GM10266 (cell line): ENCODE measurements at regions not wholly inside any gene's neighbourhood (a gene's known extent, or its start where the extent isn't known, plus 50 kb on each side); places are given as distances from the start of the nearest gene placed in this dataset.
"Not testable (repeated sequence)": the region's sequence is repeated elsewhere in the genome, so short reads cannot be mapped to it uniquely, and the experiment has no call there.

Source experiments
- DNase-seq: peaks from one replicate; pipeline ENCODE4 v3.0.0; 2012; ENCODE audit errors: extremely low spot score
- TF ChIP-seq, protein P1 (sequence below): IDR thresholded peaks from 2 replicates; pipeline ENCODE4 v1.5.1; 2012; ENCODE audit warnings: mild to moderate bottlenecking, low read depth; ENCODE audit not compliant: control insufficient read depth, insufficient read depth; ENCODE audit errors: missing control alignments

DNA sequence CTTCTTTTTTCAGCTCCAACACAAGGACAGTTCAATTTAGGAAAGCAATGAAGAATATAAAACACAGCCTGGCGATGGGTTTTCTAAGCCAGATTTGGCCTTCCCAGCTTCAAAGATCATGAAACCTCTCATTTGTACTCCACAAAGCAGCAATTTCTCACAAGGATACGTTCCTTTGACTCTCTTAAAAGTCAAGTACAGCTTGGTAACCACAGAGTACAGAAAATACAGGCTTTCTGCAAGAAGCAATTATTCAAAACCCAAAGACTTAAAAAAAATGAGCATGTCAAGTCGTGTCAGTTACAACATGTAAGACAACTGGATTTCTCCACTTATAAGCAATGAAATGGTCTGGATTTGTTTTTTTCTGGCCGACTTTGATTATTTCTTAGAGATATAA, 321.4 kb downstream of the FGFR2 start:
- TF ChIP-seq, protein P1, sequence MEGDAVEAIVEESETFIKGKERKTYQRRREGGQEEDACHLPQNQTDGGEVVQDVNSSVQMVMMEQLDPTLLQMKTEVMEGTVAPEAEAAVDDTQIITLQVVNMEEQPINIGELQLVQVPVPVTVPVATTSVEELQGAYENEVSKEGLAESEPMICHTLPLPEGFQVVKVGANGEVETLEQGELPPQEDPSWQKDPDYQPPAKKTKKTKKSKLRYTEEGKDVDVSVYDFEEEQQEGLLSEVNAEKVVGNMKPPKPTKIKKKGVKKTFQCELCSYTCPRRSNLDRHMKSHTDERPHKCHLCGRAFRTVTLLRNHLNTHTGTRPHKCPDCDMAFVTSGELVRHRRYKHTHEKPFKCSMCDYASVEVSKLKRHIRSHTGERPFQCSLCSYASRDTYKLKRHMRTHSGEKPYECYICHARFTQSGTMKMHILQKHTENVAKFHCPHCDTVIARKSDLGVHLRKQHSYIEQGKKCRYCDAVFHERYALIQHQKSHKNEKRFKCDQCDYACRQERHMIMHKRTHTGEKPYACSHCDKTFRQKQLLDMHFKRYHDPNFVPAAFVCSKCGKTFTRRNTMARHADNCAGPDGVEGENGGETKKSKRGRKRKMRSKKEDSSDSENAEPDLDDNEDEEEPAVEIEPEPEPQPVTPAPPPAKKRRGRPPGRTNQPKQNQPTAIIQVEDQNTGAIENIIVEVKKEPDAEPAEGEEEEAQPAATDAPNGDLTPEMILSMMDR, result no peak
- no peak for DNase-seq

DNA sequence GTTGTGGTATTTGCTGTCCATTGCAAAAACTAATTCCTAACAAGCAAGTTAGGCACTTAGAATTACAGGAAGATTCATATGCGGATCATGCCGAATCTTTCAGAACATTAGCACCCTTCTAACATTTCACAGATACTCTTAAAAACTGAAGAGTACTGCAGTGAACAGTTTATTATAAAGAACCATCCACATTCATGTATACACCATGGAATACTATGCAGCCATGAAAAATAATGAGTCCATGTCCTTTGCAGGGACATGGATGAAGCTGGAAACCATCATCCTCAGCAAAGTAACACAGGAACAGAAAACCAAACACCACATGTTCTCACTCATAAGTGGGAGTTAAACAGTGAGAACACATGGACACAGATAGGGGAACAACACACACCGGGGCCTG, 319.9 kb downstream of the FGFR2 start:
- not testable (repeated sequence) for DNase-seq

GRCh38 chr10:121281576-121281975, 316.7 kb downstream of the FGFR2 start:
- TF ChIP-seq, protein P1, result no peak
- no peak for DNase-seq

DNA sequence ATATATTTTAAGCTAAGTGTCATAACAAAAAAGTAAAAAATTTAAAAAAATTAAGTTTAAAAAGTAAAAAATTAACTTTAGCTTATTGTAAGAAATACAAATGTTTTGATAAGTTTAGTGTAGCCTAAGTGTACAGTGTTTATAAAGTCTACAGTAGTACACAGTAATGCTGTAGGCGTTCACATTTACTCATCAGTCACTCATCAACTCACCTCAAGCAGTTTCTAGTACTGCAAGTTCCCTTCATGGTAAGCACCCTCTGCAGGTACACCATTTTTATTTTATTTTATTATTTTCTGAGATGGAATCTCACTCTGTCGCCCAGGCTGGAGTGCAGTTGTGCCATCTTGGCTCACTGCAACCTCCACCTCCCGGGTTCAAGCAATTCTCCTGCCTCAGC, 316.0 kb downstream of the FGFR2 start:
- TF ChIP-seq, protein P1, result no peak
- DNase-seq, result no peak

DNA sequence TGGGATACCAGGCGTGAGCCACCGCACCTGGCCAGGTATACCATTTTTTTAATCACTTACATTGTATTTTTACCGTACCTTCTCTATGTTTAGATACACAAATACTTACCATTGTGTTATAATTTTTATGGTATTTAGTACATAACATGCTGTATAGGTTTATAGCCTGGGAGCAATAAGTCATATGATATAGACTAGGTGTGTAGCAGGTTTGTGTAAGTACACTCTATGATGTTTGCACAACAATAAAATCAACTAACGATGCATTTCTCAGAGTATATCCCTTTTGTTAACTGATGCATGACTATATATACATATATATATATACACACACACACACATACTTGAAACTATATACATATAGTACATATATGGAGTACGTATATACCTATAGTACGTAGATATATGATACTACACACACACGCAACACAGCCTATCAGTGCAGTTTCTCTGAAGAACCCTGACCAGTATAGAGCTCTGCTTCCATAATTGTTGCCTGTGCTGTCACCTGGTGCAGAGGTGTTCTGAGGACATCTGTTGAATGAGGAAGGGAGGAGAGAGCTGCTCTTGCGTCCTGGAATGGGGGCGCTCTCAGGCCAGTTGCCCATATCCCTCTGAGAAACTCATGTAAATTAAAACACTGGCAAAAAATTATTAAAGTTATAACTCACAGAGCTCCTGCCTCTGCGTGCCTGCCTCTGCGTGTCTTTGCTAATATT, 315.3 kb downstream of the FGFR2 start:
- DNase-seq, result no peak
- TF ChIP-seq, protein P1, result no peak

DNA sequence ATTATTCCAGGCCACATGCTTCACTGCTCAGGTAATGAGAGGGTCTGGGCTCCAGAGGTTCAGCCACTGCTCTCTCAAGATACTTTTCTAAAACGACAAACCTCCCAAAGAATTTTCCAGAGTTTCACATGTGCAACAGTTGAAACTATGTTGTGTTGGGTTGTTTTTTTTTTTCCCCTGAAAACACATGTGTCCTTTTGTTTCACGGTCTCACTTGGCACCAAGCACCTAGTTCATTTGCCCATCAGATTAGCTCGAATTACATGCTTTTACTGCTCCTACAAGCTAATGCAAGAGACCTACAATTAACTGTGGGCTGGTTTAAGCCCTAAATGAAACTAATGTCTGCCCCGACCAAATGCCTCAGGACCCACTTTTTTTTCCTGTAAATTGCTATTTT, 313.3 kb downstream of the FGFR2 start:
- TF ChIP-seq, protein P1, result no peak
- DNase-seq, result no peak

DNA sequence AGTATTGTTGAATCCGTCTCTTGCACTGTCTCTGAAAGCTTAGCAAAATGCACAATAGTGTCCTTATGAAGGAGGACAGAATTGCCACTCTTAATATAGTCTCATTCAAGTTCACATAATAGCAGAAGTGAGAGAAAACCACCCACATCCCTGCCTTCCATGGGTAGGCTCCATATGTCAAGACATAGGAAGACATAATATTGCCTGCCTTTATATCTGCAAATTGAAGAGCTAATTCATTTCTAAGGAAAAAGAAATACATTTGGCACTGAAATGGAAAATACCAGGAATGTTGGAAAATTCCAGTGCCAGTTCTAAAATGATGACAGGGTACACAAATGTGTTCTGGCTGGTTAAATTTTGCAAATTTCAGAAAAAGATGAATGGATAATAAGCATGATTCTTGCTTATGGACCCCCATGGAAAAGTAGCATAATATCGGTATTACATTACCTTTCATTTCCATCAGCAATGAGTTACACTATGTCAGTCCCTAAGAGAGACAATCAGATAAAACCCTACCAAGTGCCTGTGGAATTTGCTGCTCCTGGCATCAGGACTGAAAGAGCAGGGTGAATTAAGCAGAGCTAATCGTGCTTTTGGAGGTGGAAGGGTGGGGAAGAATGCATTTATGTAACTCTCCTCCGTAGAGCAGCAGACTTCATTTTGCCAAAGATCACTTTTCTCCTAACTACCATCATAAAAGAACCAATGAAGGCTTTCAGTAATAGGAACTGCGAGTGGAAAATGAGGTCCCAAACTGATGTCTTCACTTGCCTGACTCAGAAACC, 312.6 kb downstream of the FGFR2 start:
- TF ChIP-seq, protein P1, result no peak
- no peak for DNase-seq
